ENCODE measurements at regions not wholly inside any gene's neighbourhood (a gene's known extent, or its start where the extent isn't known, plus 50 kb on each side); places are given as distances from the start of the nearest gene placed in this dataset.

GRCh38 chr20:40493549-40493948 is 195.5 kb downstream of the MAFB start:
- DNase-seq = no peak

DNA sequence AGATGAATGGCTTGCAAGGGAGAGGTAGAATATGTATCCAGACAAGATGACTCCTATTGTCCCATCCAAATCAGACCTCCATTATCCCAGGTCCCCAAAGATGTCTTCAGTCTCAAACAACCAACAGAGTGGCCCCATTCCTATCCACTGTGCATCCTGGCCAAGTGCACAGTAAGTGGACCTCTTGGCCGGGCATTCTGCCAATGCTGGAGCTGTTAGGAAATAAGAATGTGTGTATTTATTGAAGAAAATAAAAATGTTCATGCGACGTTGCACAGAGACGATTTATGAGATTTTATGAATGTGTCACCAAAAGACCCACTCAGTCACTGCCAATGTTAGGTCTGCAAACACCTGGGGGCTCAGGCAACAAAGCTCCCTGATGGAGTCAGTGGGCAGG is 196.0 kb downstream of the MAFB start:
- DNase-seq = no peak

GRCh38 chr20:40491009-40491590 is 197.9 kb downstream of the MAFB start:
- DNase-seq = no peak

DNA sequence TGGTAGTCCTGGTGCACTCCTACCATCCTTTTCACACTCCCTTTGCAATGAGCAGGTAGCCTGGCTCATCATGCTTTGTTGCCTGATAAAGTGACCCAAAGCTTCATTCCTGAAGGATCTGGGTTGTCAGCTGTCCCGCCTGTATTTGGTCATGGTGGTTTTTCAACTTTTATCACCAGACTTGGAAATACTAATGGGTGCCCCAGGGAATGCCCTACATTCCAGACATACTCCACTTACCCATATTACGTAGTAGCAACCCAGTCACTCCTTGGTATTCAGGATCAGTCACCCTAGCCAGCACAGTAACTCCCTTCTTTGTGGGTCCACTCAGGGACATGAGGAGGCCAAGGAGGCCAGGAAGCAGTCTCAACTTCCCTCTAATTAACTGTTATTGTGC is 199.2 kb downstream of the MAFB start:
- no peak for DNase-seq

- no peak for DNase-seq
These were observed 200.6 kb downstream of the MAFB start for GRCh38 chr20:40488401-40488800.

GRCh38 chr20:40486297-40486696 is 202.7 kb downstream of the MAFB start:
- no peak for DNase-seq

- DNase-seq = no peak
These were observed 207.1 kb downstream of the MAFB start for GRCh38 chr20:40481743-40482458.

- no peak for DNase-seq
These were observed 207.7 kb downstream of the MAFB start for GRCh38 chr20:40481337-40481736.

DNA sequence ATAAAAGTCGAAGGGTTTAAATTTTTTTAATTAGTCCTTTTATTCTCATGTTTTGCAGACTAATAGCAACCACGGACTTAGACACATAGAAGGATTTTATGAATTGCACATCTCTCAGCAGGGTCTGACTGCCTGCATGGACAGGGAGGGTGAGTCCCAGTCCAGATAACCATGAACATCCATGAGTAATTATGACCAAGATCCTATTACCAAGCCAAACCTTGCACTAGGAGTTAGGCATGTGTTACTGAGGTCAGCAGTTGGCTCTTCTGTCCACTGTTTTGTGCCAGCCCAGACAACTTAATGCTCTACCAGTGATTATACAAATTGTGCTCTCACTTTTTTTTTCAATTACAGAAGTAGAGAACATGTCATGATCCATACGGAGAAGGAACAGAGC is 211.2 kb downstream of the MAFB start:
- no peak for DNase-seq

DNA sequence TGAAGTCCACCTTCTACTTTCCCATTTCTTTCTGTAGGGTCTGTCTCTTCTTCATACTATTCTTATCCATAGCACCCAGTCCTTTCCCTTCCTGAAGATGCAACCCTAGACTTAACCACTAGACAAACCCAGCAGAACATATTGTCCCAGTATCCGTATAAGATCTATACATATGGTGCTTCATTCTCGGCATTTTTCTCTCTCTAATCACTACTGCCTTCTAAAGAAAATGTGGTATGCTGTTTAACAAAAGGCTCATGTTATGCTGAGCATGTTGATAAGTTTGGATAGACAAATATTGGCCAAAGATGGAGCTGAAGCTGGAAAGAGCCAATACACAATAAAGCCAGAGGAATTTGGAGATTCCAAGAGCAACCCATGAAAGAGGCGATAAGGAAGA is 212.6 kb downstream of the MAFB start:
- no peak for DNase-seq

GRCh38 chr20:40472905-40473304 is 216.1 kb downstream of the MAFB start:
- DNase-seq = no peak

DNA sequence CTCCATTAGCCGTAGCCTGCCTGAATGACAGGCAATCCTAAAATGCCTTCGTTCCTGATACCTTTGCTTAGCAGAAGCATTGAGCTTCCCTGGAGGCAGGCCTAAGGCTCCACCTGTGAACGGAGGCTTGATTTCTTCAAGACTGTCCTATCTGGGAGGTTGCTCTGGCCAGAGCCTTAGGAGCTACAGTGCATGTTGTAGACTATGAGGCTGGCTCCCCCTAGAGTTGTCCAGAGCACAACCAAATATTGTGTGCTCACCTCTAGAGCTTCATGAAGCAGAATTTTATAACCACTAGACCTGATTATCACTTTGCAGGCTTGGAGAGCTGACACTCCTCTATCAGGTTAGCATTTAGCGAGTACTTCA is 217.8 kb downstream of the MAFB start:
- DNase-seq = peak in 1 of 56 donors; percentile 29

DNA sequence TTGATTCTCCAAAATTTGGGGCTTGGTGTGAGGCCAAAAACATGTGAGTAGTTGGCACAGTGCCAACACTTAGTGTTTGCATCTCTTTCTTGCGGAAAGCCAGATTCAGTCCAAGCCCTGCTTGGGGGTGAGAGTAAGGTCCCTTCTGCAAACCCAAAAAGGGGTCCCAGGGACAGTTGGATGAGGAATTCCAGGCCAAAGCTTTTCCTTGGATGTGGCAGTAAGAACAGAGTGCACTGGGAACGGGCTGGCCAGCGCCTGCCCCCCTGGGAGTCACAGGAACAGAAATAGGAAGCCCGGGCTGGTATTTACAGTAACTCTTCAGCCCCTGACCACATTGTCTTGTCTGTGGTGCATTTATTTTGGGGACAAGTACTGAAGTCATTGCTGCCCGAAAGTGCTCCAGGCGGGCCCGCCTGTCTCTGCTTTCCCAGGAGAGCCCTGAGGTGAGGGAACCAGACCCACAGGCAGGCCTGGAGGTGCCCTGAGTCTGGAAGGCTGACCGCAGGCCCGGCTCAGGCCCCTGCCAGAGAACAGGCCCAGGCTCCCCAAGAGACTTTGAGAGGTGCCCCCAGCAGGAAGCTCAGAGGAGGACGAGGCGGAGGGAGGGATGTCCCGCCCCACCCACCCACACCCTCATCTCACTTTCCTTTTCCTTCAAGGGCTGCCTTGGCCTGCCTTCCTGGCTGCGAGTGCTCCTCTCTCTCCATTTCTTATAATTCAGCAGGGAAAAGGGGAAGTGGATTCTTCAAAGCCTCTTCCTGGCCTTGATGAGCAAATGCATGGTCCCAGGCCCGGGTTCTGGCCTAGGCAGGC is 218.4 kb downstream of the MAFB start:
- DNase-seq = peak in 12 of 56 donors; percentile 1 to 45 (median 18)

GRCh38 chr20:40468759-40469158 is 220.3 kb downstream of the MAFB start:
- DNase-seq = no peak

DNA sequence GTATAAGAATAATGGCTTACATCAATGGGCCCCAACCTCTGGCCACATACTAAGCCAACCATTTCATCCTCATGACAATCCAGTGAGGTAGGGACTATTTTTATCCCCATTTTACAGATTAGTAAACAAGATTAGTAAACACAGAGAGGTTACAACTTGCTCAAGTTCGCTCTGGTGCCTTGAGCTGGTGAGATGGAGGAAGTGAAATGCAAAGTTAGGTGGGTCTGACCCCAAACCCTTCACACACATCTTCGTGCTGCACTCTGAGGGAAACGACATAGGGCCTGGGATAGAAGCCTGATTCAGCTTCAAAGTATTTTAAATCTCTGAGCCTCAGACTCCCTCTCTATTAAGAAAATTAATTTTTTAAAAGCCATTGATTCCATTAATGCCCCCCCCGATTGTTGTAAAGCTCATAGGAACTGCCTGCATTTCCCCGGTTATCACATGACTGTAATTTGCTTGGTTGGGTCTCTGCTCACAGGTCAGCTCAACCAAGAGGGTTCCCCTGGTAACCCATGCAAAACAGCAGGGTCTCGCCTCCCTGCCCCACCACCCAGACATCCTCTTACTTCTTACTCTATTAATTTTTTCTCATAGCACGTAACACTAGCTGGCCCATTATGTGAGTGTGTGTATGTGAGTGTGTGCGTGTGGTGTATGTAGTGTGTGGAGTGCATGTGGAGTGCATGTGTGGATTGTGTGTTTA is 221.2 kb downstream of the MAFB start:
- no peak for DNase-seq

DNA sequence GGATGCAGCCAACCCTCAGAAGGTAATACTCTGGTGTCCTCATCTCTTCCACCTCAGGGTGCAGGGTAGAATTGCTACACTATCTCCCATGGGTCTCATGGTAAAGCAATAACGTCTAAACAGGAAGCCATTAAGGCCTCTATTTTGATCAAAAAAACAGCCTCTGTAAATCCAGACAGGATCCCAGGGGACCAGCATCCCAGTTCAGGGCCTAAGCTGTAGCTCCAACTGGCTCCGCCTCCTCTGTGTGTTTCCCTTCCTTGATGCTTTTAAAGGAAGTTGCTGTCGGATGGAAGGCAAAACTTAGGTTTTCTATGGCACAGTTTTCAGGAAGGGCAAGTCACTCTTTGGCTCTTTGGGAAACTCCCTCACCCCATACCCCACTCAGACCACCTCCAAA is 222.0 kb downstream of the MAFB start:
- no peak for DNase-seq

- no peak for DNase-seq
These were observed 224.3 kb downstream of the MAFB start for GRCh38 chr20:40464731-40465208.

DNA sequence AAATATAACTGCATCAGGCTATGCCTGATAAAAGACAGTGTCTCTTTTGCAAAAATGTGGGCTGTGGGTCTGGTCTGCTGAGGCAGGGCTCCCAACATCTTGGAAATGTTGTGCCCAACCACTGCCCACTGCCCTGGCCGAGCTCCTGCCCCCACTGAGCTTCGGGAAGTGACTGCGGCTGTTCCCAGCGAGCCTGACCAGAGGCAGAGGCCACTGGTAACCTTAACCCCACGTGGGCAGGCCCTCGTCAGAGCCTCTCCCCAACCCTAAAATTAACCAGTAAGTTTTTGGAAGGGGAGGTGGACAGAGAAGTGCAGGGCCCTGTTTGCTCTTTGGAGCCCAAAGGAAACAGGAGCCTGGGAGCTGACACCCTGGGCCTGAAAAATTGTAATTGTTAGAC is 225.9 kb downstream of the MAFB start:
- DNase-seq = peak in 10 of 56 donors; percentile 3 to 29 (median 10)

DNA sequence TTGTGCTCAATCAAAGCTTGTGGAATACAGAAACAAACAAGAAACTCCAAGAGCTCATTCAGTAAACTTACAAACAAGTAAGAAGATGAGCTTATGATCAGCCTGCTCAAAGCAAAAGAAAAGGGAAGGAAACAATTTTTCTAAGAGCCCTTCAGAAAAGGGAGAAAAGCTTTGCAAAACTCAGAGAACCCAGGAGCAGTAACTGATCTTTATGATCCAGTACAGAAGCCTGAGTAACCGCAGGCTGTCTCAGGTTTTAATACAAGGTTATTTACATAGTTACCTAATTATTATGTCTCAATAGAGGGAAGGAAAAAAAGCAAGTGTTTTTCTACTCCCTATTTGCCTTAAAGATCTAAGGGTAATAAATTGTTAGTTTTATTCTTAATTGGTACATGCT is 226.5 kb downstream of the MAFB start:
- DNase-seq = no peak

DNA sequence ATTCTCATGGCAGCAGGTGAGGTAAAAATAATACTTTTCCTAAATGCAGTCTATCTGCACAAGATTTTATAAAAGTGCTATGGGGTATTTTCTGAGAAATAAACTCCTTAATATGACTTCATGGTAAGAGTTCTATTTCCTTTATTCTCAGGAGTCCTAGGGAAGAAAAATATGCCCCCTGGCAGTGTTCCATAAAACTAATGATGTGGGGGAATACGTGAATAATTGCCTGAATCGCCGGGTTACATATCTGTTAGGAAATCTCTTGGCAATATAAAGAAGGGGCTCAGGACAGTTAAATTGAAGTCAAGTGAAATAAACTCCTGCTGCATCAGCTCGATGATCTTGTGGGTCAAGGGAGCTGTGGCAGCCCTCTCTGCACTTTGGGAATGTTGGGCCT is 229.7 kb downstream of the MAFB start:
- DNase-seq = no peak

DNA sequence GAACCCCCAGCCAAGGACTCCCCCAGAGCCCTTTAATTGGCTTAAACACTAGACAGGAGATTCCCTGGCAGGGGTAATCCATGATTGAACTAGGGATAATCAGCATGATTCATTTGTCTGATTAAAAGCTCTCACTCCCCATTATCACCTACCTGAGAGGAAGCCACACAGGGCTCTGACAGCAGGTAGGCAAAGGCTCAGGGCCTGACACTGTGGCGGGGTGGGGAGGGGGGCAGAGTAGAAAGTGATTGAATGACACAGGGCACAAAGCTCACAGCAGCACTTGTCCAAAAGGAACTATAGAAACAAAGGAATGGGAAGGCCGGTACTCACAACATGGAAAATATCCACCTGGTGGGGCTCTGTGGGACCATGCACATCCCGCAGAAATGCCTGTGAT is 231.6 kb downstream of the MAFB start:
- no peak for DNase-seq

DNA sequence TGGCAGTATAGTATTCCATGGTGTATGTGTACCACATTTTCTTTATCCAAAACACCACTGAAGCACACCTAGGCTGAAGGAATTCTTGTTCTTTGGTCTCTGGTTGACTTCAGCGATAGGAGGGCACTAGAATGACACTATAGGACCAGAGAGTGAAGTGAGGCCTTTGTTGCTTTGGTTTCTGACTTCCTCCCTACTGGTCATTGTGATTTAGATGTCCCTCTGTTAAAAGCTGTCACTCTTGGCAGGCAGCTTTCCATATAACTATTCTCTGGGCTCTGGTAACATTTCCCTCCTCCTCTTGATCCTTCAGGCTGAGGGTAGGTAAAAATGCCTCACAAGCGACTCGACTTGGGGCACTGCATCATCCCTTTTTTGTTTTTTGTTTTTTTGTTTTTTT is 236.3 kb downstream of the MAFB start:
- DNase-seq = no peak

Measured in amygdala (tissue), 56 donors.